KMS-11 (cell line): ENCODE measurements at regions not wholly inside any gene's neighbourhood (a gene's known extent, or its start where the extent isn't known, plus 50 kb on each side); places are given as distances from the start of the nearest gene placed in this dataset.

Experiments
- H2AFZ ChIP-seq: fragments of 200-600 bp; sonication (generic); 2 replicates; pipeline ENCODE4 v1.6.1; 2016; ENCODE audit warnings: antibody characterized with exemption, mixed run types, low read depth
- H3K27ac ChIP-seq: fragments of 200-600 bp; sonication (generic); 2 replicates; pipeline ENCODE4 v1.6.1; 2016; ENCODE audit warnings: mild to moderate bottlenecking, mixed run types
- H3K27me3 ChIP-seq: fragments of 200-600 bp; sonication (generic); 2 replicates; pipeline ENCODE4 v1.6.1; 2017; ENCODE audit warnings: mild to moderate bottlenecking, low read depth, mixed run types, moderate library complexity; ENCODE audit not compliant: insufficient read depth
- H3K36me3 ChIP-seq: fragments of 200-600 bp; sonication (generic); 2 replicates; pipeline ENCODE4 v1.6.1; 2017; ENCODE audit warnings: mild to moderate bottlenecking, mixed run types; ENCODE audit not compliant: insufficient read depth
- H3K4me1 ChIP-seq: fragments of 200-600 bp; sonication (generic); 2 replicates; pipeline ENCODE4 v1.6.1; 2016; ENCODE audit warnings: mild to moderate bottlenecking, low read depth, mixed run types; ENCODE audit not compliant: poor library complexity, severe bottlenecking
- H3K4me2 ChIP-seq: fragments of 200-600 bp; sonication (generic); 2 replicates; pipeline ENCODE4 v1.7.0; 2016; ENCODE audit warnings: mild to moderate bottlenecking, mixed run types
- H3K4me3 ChIP-seq: fragments of 200-600 bp; sonication (generic); IDR thresholded peaks from 2 replicates; pipeline ENCODE4 v1.6.1; 2017; ENCODE audit warnings: low read depth, low read length, mixed read lengths; ENCODE audit not compliant: insufficient read depth
- H3K79me2 ChIP-seq: fragments of 200-600 bp; sonication (generic); 2 replicates; pipeline ENCODE4 v1.6.1; 2016; ENCODE audit warnings: low read depth, mixed run types; ENCODE audit not compliant: insufficient read depth
- H3K9ac ChIP-seq: fragments of 200-600 bp; sonication (generic); 2 replicates; pipeline ENCODE4 v1.6.1; 2016; ENCODE audit warnings: mild to moderate bottlenecking, mixed run types
- H4K20me1 ChIP-seq: fragments of 200-600 bp; sonication (generic); 2 replicates; pipeline ENCODE4 v1.6.1; 2016; ENCODE audit warnings: mild to moderate bottlenecking, mixed run types; ENCODE audit not compliant: insufficient read depth
- TF ChIP-seq, protein P1 (sequence below): fragments of 200-600 bp; sonication (generic); conservative IDR thresholded peaks from 2 replicates; pipeline ENCODE4 v1.6.1; 2017; ENCODE audit warnings: low read depth, mild to moderate bottlenecking, antibody characterized with exemption, low read length, moderate library complexity, mixed read lengths

DNA sequence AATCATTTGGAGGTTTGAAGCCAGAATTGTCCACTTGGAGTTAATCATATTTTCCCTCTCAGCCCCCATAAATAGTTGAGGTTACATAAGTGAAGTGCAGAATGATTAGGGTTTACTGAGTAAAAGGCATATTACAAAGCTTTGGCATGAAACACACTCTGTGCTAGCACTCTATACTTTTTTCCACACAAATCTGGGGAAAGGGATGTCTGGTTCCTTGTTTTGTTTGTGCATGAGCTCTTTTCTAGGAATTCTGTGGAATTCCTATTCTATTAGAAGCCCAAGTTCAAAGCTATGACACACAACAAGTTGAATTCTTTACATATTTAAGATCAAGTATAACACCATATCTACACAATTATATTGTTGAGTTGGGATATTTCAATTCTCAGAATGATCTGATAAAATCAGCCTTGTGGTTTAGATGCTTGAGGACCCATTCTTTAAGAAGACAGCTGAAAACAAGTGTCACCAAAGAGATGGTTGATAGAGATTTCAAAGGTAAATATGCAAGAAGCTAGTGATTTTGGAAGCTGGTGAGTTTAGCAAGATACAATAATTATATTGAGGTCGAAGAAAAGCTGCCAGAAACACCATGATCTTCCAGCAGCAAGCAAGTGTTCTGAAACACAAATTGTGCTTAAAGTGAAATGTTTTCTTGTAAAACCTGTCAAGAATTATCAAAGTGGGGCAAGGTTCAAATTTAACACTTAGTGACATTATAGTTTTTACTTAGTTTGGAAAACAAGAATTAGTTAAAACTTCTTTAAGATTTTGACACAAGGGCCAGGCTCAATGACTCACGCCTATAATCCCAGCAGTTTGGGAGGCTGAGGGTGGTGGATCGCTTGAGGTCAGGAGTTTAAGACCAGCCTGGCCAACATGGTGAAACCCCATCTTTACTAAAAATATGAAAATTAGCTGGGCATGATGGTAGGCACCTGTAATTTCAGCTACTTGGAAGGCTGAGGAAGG, 122.6 kb downstream of the INHBA start:
- H3K4me1 ChIP-seq, result no peaks in the 10 kb centered on the region
- TF ChIP-seq, protein P1, sequence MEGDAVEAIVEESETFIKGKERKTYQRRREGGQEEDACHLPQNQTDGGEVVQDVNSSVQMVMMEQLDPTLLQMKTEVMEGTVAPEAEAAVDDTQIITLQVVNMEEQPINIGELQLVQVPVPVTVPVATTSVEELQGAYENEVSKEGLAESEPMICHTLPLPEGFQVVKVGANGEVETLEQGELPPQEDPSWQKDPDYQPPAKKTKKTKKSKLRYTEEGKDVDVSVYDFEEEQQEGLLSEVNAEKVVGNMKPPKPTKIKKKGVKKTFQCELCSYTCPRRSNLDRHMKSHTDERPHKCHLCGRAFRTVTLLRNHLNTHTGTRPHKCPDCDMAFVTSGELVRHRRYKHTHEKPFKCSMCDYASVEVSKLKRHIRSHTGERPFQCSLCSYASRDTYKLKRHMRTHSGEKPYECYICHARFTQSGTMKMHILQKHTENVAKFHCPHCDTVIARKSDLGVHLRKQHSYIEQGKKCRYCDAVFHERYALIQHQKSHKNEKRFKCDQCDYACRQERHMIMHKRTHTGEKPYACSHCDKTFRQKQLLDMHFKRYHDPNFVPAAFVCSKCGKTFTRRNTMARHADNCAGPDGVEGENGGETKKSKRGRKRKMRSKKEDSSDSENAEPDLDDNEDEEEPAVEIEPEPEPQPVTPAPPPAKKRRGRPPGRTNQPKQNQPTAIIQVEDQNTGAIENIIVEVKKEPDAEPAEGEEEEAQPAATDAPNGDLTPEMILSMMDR, result no peak
- no peaks in the 10 kb centered on the region for H3K27me3 ChIP-seq
- no peak overlapping the region for H3K9ac ChIP-seq
- no peaks in the 10 kb centered on the region for H4K20me1 ChIP-seq
- H3K79me2 ChIP-seq, result no peaks in the 10 kb centered on the region
- no peak overlapping the region for H3K27ac ChIP-seq
- no peak overlapping the region for H2AFZ ChIP-seq
- no peak overlapping the region for H3K4me2 ChIP-seq
- H3K4me3 ChIP-seq, result no peak overlapping the region
- H3K36me3 ChIP-seq, result no peaks in the 10 kb centered on the region

- Histone ChIP-seq H3K4me2 (no peak overlapping the region), H4K20me1 (no peaks in the 10 kb centered on the region), H3K27me3 (no peaks in the 10 kb centered on the region), H3K4me1 (no peaks in the 10 kb centered on the region), H3K36me3 (no peaks in the 10 kb centered on the region), H2AFZ (no peak overlapping the region), H3K27ac (no peak overlapping the region), H3K79me2 (no peaks in the 10 kb centered on the region), H3K4me3 (no peak overlapping the region), H3K9ac (no peak overlapping the region)
- TF ChIP-seq, protein P1, result no peak
Observed at GRCh38 chr7:41578700-41579099, 124.2 kb downstream of the INHBA start.

DNA sequence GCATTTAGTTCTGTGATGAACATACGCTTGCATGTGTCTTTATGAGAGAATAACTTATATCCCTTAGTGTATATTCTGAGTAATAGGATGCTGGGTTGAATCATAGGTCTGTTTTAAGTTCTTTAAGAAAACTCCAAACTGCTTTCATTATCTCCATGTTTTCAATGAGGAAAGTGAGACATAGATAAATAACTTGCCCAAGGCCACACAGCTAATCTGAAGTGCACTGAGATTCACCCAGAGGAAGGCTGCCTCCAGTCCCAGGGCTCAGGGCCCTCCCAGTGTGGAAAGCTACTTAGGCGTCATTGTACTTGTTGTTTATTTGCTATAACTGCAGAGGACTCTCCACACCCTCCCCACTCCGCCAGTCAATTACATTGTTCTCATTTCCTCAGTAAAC, 126.7 kb downstream of the INHBA start:
- Histone ChIP-seq H3K79me2 (no peaks in the 10 kb centered on the region), H3K4me1 (no peaks in the 10 kb centered on the region), H2AFZ (no peak overlapping the region), H3K27ac (no peak overlapping the region), H3K9ac (no peak overlapping the region), H3K36me3 (no peaks in the 10 kb centered on the region), H4K20me1 (no peaks in the 10 kb centered on the region), H3K4me3 (no peak overlapping the region), H3K27me3 (no peaks in the 10 kb centered on the region), H3K4me2 (no peak overlapping the region)
- TF ChIP-seq, protein P1, result no peak

DNA sequence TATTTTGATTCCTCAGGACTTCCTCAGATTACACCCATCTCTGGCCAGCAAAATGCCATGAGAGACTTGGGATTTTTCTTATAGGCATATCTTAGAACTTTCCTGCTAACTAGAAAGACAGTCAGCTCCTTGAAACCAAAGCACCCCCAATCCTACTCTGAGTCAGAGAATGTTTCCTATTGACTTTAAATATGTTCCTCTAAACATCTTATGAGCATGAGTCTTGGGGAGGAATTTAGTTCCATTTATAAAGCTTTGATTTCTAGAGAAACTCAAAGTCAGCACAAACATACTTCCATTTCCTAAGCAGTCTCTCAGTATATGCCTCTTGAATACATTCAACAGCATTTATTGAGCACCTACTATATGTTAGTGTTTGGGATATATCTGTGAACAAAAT, 128.5 kb downstream of the INHBA start:
- Histone ChIP-seq H3K4me2 (no peak overlapping the region), H3K4me1 (no peaks in the 10 kb centered on the region), H3K9ac (no peak overlapping the region), H3K27ac (no peak overlapping the region), H4K20me1 (no peaks in the 10 kb centered on the region), H2AFZ (no peak overlapping the region), H3K27me3 (no peaks in the 10 kb centered on the region), H3K36me3 (no peaks in the 10 kb centered on the region), H3K4me3 (no peak overlapping the region), H3K79me2 (no peaks in the 10 kb centered on the region)
- TF ChIP-seq, protein P1, result no peak
